Panc1 (cell line): ENCODE measurements at regions not wholly inside any gene's neighbourhood (a gene's known extent, or its start where the extent isn't known, plus 50 kb on each side); places are given as distances from the start of the nearest gene placed in this dataset.

Experiments used
- ATAC-seq: fragments of 200-7000 bp; cut with Tn5 transposase; 2 replicates; pipeline ENCODE4 v1.9.1; 2020; ENCODE audit warnings: mild to moderate bottlenecking, moderate library complexity
- BruUV-seq: library from RNA; stranded (reverse); fragments of 400-500 nt; replicated peaks from 2 replicates; lab custom pipeline; 2021; lab: Mats Ljungman, UMichigan
- CTCF ChIA-PET: fragments of 300-600 bp; sonication (Branson Sonifier 250); formaldehyde crosslinking; loops from one replicate; lab custom pipeline; 2022; ENCODE audit warnings: antibody characterized with exemption; lab: Charles Lee
- POLR2A ChIA-PET: fragments of 300-600 bp; sonication (Branson Sonifier 250); formaldehyde crosslinking; loops from one replicate; lab custom pipeline; 2022; ENCODE audit warnings: antibody characterized with exemption; lab: Charles Lee
- DNase-seq: peaks from one replicate; pipeline ENCODE4 v3.0.0-alpha.2; 2010; ENCODE audit warnings: low read depth, low spot score
- H3K27ac ChIP-seq: 2 replicates; pipeline ENCODE4 v1.5.1; 2011; ENCODE audit warnings: mild to moderate bottlenecking, low read length, inconsistent platforms
- H3K27me3 ChIP-seq: fragments of 200-500 bp; sonication (Bioruptor generic); 2 replicates; pipeline ENCODE4 v1.6.0; 2014; ENCODE audit warnings: low read length, inconsistent platforms; ENCODE audit not compliant: control insufficient read depth, insufficient read depth
- H3K36me3 ChIP-seq: fragments of 200-500 bp; sonication (Bioruptor generic); 2 replicates; pipeline ENCODE4 v1.5.1; 2014; ENCODE audit warnings: inconsistent platforms, mild to moderate bottlenecking, low read length, moderate library complexity; ENCODE audit not compliant: control insufficient read depth, insufficient read depth
- H3K4me1 ChIP-seq: 2 replicates; pipeline ENCODE4 v1.5.1; 2011; ENCODE audit warnings: inconsistent platforms, mild to moderate bottlenecking, low read length, moderate library complexity; ENCODE audit not compliant: control insufficient read depth, insufficient read depth
- H3K4me3 ChIP-seq, 2 experiments: 2 replicates each; pipeline ENCODE4 v1.5.1; 2011 to 2012; ENCODE audit warnings: low read depth in 2 of 2, low read length in 2 of 2, mild to moderate bottlenecking in 2 of 2, inconsistent platforms in 1 of 2, moderate library complexity in 1 of 2
- H3K9me3 ChIP-seq: fragments of 200-500 bp; sonication (Bioruptor generic); 2 replicates; pipeline ENCODE4 v1.5.1; 2014; ENCODE audit warnings: low read depth, mild to moderate bottlenecking, inconsistent platforms, low read length, moderate library complexity; ENCODE audit not compliant: control insufficient read depth, insufficient read depth
- POLR2AphosphoS5 ChIP-seq: IDR thresholded peaks from 2 replicates; pipeline ENCODE4 v1.6.1; 2012; ENCODE audit warnings: mild to moderate bottlenecking, low read depth, low read length, moderate library complexity
- SIN3A ChIP-seq: IDR thresholded peaks from 2 replicates; pipeline ENCODE4 v1.6.1; 2012; ENCODE audit warnings: low read depth, mild to moderate bottlenecking, low read length, moderate library complexity, borderline replicate concordance; ENCODE audit not compliant: insufficient read depth
- TCF7L2 ChIP-seq: IDR thresholded peaks from 2 replicates; pipeline ENCODE4 v1.6.1; 2011; ENCODE audit warnings: mild to moderate bottlenecking, low read depth, low read length, inconsistent platforms
- in situ Hi-C: cut with HindIII; loops from 2 replicates; pipeline ENCODE4 v1.10.0; 2016; ENCODE audit warnings: low sequenced_read_pairs, low pct_unique_long_range_greater_than_20kb
- intact Hi-C: fragments of 100-400 bp; cut with micrococcal nuclease; formaldehyde crosslinking; loops from one replicate; pipeline ENCODE4 v1.10.0; 2022; ENCODE audit not compliant: unreplicated experiment
- TF ChIP-seq, protein P1 (sequence below): fragments of 450-650 bp; IDR thresholded peaks from 2 replicates; pipeline ENCODE4 v1.5.1; 2017; ENCODE audit warnings: mild to moderate bottlenecking
- TF ChIP-seq, protein P2 (sequence below), 2 experiments: IDR thresholded peaks; 2 replicates each; pipeline ENCODE4 v1.6.1; 2011 to 2012; ENCODE audit warnings: low read depth in 2 of 2, control low read depth in 1 of 2, low read length in 1 of 2, mild to moderate bottlenecking in 1 of 2, moderate library complexity in 1 of 2; ENCODE audit not compliant: insufficient read depth in 1 of 2

- DNase-seq, result no peak
- no peak for ATAC-seq
- ChIA-PET CTCF (no interaction called here), POLR2A (no interaction called here)
- intact Hi-C loops, result no loop called here
- Histone ChIP-seq H3K27ac (no peak overlapping the region), H3K36me3 (no peaks in the 10 kb centered on the region), H3K9me3 (no peaks in the 10 kb centered on the region), H3K4me1 (no peaks in the 10 kb centered on the region), H3K27me3 (no peaks in the 10 kb centered on the region), H3K4me3 (no peak overlapping the region)
- no TSS peak for BruUV-seq
- in situ Hi-C loops, result no loop called here
- TF ChIP-seq, protein P1, sequence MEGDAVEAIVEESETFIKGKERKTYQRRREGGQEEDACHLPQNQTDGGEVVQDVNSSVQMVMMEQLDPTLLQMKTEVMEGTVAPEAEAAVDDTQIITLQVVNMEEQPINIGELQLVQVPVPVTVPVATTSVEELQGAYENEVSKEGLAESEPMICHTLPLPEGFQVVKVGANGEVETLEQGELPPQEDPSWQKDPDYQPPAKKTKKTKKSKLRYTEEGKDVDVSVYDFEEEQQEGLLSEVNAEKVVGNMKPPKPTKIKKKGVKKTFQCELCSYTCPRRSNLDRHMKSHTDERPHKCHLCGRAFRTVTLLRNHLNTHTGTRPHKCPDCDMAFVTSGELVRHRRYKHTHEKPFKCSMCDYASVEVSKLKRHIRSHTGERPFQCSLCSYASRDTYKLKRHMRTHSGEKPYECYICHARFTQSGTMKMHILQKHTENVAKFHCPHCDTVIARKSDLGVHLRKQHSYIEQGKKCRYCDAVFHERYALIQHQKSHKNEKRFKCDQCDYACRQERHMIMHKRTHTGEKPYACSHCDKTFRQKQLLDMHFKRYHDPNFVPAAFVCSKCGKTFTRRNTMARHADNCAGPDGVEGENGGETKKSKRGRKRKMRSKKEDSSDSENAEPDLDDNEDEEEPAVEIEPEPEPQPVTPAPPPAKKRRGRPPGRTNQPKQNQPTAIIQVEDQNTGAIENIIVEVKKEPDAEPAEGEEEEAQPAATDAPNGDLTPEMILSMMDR, result no peak
- TF ChIP-seq POLR2AphosphoS5 (no peak), TCF7L2 (no peak), SIN3A (no peak)
- TF ChIP-seq, protein P2, sequence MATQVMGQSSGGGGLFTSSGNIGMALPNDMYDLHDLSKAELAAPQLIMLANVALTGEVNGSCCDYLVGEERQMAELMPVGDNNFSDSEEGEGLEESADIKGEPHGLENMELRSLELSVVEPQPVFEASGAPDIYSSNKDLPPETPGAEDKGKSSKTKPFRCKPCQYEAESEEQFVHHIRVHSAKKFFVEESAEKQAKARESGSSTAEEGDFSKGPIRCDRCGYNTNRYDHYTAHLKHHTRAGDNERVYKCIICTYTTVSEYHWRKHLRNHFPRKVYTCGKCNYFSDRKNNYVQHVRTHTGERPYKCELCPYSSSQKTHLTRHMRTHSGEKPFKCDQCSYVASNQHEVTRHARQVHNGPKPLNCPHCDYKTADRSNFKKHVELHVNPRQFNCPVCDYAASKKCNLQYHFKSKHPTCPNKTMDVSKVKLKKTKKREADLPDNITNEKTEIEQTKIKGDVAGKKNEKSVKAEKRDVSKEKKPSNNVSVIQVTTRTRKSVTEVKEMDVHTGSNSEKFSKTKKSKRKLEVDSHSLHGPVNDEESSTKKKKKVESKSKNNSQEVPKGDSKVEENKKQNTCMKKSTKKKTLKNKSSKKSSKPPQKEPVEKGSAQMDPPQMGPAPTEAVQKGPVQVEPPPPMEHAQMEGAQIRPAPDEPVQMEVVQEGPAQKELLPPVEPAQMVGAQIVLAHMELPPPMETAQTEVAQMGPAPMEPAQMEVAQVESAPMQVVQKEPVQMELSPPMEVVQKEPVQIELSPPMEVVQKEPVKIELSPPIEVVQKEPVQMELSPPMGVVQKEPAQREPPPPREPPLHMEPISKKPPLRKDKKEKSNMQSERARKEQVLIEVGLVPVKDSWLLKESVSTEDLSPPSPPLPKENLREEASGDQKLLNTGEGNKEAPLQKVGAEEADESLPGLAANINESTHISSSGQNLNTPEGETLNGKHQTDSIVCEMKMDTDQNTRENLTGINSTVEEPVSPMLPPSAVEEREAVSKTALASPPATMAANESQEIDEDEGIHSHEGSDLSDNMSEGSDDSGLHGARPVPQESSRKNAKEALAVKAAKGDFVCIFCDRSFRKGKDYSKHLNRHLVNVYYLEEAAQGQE (IDR thresholded peaks at IDR 0.05; ENCODE audit: insufficient read depth in 1 of 2, low read depth in 2 of 2, low read length in 1 of 2), result no peak
Measured at GRCh38 chr1:221851336-221851735, 109.4 kb upstream of the DUSP10 start.

DNA sequence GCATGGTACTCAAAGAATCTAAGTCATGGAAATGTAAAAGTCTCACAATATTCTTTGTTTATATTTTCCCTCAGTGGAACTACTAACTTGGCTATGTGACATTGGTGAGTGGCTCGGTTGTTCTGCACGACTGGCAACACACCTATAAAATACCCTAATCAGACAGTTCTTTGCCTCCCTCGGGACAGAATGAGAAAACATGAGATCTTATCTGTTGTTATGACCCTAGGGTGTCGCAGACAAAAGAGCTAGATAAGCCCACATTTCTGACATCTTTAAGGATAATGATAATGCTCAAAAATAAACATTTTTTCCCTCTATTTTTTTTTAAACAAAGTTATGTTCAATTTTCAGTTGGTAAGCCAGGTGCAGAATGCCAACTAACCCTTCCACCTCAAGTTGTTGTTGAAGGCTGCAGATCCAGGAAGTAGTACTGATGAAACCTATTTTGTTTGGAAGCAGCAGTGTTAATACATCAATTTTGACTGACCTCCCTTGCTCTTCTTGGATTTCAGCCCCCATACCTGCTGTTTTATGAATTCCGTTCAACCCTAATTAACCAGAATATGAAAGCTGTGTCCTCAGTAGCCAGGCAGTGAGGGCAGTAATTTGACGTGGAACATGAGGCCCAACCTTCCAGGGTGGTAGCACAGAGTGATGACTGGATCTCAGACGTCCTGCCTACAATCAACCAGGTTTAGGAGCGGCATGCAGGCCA, 108.7 kb upstream of the DUSP10 start:
- Histone ChIP-seq H3K36me3 (no peaks in the 10 kb centered on the region), H3K27ac (no peak overlapping the region), H3K27me3 (no peaks in the 10 kb centered on the region), H3K4me1 (no peaks in the 10 kb centered on the region), H3K4me3 (no peak overlapping the region), H3K9me3 (no peaks in the 10 kb centered on the region)
- intact Hi-C loops (no loop called here), in situ Hi-C loops (no loop called here)
- ChIA-PET POLR2A (no interaction called here), CTCF (no interaction called here)
- DNase-seq (no peak), ATAC-seq (no peak)
- no TSS peak for BruUV-seq
- TF ChIP-seq POLR2AphosphoS5 (no peak), SIN3A (no peak), TCF7L2 (no peak)
- TF ChIP-seq, protein P2 (IDR thresholded peaks at IDR 0.05; ENCODE audit: insufficient read depth in 1 of 2, low read depth in 2 of 2, low read length in 1 of 2), result no peak
- TF ChIP-seq, protein P1, result no peak
